Inflammatory macrophage treated with lipopolysaccharide for 1 hour (primary cell): ENCODE measurements at regions not wholly inside any gene's neighbourhood (a gene's known extent, or its start where the extent isn't known, plus 50 kb on each side); places are given as distances from the start of the nearest gene placed in this dataset.

Experiments used
- DNase-seq, 2 donors: peaks; one replicate each; pipeline ENCODE4 v3.0.0-alpha.2; 2020 to 2022

DNA sequence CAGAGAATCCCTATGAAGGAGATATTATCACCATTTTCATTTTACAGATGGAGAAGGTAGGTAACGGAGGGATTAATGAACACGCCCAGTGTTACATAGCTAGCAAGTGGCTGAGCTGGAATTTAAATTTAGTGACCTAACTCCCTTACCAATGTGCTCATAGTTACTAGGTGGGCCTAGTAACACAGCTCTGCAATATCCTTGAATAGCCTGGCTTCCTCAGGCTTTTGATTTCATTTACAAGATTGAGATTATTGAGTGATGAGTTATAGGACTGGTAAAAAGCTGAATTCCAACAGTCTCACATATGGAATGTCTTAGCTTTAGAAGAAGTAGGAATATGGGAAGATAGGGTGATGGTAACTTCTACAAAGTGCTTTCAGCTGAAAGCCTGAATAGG lies 336.3 kb upstream of the KIF2A start:
- no peak for DNase-seq

DNA sequence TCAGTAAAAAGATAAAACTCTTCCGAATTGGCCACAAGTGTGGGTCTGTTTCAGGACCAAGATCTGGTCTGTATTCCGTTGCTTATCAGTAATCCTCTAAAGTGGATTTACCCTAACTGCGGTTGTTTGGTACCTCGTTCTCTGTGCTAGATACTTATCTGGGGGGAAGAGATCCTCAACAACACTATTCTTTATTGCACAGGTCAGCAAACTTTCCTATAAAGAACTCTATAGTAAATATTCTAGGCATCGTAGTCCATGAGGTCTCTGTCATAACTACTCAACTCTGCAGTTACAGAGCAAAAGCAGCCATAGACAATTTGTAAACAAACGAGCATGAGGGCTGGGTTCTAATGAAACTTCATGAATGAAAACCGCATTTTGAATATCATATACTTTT lies 335.8 kb upstream of the KIF2A start:
- DNase-seq: no peak

GRCh38 chr5:61974680-61975079 lies 331.3 kb upstream of the KIF2A start:
- DNase-seq: no peak

GRCh38 chr5:61981886-61982285 lies 324.1 kb upstream of the KIF2A start:
- no peak for DNase-seq

DNA sequence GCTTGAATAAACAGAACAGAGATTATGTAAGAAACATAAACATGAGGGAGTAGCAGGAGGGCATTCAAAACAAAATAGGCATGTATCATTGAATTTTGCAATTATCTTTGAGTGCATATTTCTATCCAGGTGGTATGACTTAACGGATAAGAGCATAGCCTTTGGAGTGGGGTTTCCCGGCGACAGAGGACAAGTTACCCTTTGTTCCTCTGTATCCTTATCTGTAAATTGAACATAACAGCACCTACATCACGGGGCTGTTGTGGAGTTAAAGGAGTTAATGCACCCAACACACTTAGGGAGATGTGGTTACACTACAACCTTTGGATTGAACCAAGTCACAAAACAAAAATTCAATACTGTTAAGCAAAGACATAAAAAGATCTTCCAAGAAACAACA lies 314.6 kb upstream of the KIF2A start:
- no peak for DNase-seq

DNA sequence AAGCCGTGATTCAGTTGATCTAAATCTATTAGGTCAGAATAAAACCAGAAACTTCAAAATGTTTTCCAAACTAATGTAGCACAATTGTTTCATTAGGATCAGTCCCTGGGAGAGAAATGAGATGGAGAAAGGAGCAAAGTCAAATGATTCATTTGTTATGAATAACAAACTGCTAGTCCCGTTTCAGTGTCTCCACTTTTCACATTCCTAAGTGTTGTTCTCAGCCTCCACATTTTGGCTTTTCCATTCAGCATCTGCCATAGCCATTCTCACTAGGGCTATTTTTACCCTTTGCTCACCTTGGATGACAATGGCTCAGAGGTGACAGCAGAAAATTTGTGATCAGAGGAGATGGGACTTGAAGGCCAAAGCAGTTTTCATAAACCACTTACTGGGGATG lies 314.1 kb upstream of the KIF2A start:
- DNase-seq: no peak

- no peak for DNase-seq
Observed at GRCh38 chr5:61993295-61993927, 312.6 kb upstream of the KIF2A start.

DNA sequence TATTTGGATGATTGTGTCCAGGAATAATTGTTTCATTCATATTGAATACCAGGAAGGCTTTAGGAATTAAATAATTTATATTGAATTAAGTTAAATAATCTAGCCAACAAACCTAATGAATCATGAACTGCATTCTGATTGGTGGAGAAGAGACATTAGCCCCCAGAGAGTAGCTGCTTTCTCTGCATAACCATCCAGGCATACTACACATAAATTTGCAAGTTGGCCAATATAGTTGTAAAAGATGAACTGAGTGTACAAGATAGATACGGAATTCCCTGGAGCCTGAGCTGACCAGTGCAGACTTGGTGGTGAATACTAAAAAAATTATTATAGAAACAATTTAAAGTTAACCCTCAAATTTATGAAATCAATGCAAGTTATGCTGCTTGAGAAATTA lies 311.8 kb upstream of the KIF2A start:
- DNase-seq: no peak

DNA sequence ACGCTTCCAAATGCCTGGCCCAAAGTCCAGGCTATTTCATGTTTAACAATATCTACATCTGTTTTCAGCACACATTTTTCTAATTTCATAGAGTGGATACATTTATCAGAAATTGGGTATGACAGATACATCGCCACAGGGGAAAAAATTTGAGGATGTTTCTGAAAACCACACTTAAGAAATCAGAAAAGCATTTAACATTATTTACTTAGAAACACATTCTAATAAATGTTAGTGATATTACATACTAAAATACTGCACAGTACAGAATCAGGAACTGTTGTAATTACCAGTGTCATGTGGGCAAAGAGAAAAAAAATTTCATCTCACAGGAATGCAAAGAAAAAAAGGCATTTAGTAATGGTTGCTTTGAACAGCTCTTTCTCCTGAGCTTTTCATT lies 310.5 kb upstream of the KIF2A start:
- no peak for DNase-seq

GRCh38 chr5:61999371-61999770 lies 306.6 kb upstream of the KIF2A start:
- DNase-seq: no peak

DNA sequence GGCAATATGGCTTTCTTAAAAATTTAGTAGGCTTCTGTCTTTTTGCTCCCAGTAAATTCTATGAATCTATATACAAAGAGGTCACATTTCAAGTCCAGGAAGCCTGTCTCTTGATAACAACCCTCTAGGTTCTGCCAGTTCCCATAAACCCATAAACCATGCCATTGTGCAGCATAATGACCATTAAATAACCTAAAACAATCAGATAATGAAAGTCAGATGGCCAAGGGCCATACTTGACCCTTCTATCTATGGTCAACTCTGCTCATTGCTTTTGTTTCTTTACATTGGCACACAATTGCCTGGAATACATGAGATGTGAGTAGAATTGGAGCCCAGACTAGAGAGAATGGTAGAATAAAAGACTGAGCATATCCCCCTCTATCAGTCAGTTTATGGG lies 305.4 kb upstream of the KIF2A start:
- DNase-seq: no peak

- no peak for DNase-seq
Observed at GRCh38 chr5:62001640-62002039, 304.4 kb upstream of the KIF2A start.

DNA sequence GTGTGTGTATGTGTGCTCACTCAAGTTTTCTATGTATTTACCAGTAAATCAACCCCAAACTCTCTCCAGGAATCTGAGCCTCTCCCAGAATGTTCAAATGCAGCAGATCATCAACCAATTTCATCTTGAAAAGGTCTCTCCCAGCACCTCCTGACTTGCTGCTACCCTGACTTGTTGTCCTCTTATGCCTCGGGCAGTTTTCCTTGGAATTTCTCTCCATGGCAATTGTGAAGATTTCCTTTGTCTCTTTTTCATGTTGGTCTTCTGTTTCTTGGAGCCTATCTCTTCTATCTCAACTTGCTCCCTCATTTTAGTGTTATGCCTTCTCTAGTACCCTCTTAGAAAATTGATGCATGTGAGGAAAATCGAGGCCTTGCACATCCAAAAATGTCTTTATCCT lies 303.6 kb upstream of the KIF2A start:
- no peak for DNase-seq

DNA sequence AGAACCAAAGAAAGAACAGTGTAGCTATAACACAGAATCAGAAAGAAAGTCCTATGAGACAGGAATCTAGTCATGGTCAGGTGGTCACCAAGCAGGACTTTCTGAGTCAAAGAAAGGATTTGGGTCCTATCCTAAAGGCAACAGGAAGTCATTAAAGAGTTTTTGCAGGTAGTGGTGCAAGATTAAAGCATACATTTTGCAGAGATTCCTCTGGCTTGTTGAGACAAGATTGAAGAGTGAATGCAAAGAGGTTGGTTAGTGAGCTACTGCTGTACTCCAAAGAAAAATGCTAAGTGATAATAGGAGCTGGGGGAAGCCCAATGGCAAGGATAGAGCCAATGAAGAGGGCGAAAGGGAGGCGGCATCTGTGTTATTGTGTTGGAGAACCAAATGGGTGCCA lies 300.5 kb upstream of the KIF2A start:
- no peak for DNase-seq

DNA sequence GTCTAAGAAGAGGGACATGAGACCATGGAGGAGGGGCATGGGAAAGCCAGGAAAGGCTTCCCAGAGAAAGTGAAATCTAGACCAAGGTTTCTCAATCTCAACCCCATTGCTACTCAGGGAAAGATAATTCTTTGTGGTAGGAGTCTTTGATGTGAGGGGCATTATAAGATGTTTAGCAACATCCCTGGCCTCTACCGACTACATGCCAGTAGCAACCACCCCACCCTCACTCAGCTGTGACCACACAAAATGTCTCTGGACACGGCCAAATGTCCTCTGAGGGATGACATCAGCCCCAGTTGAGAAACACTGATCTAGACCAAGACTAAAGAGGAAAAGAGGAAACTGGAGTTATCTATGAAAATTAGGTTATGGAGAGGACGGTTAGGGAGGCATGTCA lies 298.5 kb upstream of the KIF2A start:
- no peak for DNase-seq

DNA sequence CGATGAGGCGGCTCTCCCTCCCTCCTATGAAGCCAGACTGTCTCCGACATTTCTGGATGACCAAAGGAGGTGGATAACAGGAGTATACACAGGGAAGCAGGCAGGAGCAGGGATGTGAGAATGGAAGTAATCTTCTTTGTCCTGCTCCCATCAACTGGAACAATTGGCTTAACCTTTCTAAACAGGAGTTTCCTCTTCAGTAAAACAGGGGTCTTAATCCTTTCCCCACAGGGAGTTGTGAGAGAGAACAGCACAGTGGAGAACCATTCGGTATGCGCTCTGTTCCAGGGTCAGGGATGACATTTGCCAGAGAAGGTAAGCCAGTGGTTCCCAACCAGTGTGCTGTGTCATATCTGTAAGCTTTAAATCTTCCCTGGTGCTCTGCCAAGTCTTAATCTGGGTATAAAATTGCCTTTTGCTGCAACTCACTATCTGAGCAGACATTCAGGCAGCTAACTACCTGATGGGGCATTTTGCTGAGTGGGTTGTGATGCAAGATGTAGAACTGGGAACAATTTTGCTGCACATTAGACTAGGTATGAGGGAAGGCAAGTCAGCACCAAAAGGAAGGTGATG lies 294.8 kb upstream of the KIF2A start:
- DNase-seq: no peak

DNA sequence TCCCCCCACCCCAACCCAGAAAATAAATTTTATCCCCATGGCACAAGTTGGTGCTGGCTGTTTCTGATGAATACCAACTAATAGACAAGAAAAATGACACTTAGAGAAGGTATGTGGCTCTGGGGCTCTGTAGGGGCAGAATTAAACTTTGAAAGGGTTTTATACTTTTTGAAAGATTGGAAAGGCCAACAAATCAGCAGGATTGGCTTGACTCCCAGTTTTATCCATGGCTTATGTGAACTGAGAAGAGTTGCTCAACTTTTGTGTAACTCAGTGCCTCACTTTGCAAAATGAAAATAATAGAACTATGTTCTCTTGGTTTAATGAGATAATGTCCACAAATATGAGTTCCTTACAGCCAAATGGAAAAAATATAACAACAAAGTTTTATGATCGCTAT lies 288.9 kb upstream of the KIF2A start:
- DNase-seq: no peak

DNA sequence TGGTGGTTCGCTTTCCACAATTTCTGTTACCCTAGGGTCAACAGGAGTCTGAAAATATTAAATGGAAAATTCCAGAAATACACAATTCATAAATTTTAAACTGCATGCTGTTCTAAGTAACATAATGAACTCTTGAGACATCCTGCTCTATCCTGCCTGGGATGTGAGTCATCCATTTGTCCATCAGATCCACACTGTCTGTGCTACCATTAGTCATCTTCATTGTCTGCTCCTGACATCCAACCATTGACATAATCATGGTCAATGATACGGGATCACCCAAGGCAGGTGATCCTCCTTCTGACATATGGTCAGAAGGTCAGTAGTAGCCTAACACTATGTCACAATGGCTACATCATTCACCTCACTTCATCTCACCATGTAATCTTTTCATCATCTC lies 276.7 kb upstream of the KIF2A start:
- no peak for DNase-seq

DNA sequence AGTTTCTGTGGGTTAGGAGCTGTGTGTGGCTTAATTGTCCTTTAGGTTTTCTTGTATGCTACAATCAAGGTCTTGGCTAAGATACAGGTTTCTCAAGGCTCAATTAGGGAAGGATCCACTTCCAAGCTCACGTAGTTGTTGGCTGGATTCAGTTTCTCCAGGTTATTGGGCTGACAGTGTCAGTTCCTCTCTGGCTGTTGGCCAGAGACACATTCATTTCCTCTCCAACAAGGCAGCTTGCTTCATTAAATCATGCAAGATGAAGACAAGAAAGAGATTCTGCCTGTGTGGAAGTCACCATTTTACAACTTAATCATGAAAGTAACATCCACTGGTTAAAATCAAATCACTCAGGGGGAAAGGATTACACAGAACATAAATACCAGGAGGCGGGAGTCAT lies 275.7 kb upstream of the KIF2A start:
- no peak for DNase-seq

DNA sequence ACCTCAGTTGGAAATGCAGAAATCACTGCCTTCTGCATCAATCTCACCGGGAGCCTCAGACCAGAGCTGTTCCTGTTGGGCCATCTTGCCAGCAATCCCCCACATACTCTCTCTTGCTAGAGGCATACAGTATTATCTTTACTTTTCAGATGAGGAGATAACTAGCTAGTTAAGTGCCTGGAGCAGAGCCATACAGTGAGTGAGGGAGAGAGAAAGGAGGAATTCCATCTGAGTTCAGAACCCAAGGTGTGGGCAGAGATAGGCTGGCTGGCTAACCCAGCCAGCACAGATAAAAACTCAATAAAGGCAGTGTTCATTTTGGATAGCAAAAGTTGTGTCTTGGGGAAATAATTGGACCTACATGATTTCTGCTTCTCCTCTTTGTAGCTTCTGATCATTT lies 268.0 kb upstream of the KIF2A start:
- DNase-seq: no peak

GRCh38 chr5:62041156-62041756 lies 264.8 kb upstream of the KIF2A start:
- no peak for DNase-seq

DNA sequence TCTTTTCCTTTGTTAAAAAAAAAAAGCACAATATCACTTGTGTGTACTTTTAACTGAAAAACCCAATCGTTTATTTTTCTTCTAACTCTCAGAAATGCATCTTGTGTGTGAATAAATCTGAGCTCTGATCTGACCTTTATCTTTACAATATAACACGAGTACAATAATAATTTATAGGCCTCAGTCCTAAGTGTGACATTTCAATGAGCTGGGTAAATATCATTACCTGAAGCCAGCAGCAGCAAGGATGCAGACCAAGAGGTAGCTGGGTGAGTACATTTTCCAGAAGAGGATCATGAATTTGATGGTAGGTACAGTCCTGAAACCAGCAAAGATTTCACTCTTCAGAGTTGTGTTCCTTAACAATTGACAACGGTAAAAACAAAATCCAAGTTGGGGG lies 264.0 kb upstream of the KIF2A start:
- no peak for DNase-seq

DNA sequence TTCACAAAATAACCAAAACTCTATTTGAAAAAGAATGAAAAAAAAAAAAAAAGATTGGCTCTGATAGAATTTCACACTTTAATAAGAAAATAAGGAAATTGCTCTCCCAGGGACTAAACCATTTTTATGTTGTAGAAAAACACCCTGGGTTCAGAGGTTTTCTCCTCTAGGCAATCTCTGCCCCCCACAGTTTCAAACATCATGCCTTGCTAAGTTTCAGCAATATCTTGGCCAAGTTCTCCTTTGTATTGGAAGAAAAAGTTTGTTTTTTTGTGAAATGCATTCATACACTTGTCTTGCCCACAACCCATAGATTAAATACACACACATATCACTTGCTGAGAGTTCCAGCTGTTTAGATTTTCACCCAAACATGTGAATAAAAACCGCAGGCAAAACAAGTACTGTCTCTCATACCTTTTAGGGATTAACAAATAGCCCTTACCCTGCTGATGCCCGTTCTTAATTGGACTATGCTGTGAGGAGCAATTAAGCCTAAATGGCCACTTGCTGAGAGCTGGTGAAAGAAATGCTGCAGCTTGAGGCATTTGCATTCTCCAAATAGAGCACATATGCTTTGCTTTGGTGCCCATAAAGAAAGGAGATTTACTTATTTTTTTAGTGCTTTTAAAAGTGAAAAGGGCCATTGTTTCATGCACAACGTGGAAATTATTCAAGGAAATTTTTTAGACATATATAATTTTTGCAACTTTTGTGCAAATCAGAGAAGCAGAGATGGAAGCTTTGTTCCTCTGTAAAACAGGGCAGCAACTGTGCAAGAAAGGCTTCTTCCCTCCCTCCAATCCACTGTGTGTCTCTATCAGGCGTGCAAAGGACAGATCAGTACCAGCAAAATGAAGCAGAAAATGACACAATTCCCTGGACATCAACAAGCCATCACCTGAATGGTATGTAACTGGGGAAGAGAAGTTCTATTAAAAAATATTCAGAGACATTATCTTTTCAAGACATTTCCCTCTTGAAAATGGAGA lies 262.4 kb upstream of the KIF2A start:
- DNase-seq: no peak

- DNase-seq: no peak
Observed at GRCh38 chr5:62044989-62045388, 261.0 kb upstream of the KIF2A start.
